ENCODE measurements at regions not wholly inside any gene's neighbourhood (a gene's known extent, or its start where the extent isn't known, plus 50 kb on each side); places are given as distances from the start of the nearest gene placed in this dataset.
"Not testable (repeated sequence)": the region's sequence is repeated elsewhere in the genome, so short reads cannot be mapped to it uniquely, and the experiment has no call there.

DNA sequence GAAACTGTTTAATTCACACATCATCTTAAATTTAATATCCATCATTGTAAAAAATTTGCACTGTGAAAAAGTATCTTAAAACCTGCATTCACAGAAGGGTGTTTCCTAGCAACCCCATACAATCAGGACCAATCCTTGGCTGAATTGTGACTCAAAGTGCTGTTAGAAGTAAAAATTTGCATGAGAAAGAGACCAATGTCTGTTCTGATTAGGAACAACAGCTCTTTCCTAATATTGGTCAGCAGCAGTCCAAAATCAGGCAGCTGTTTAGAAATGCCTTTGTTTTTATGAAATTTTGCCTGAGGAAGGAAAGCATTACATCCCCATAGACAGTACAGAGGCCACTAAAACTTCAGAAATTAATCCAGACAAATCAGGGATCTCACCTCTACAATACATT is 987.0 kb downstream of the HACE1 start:
- DNase-seq: no peak

DNA sequence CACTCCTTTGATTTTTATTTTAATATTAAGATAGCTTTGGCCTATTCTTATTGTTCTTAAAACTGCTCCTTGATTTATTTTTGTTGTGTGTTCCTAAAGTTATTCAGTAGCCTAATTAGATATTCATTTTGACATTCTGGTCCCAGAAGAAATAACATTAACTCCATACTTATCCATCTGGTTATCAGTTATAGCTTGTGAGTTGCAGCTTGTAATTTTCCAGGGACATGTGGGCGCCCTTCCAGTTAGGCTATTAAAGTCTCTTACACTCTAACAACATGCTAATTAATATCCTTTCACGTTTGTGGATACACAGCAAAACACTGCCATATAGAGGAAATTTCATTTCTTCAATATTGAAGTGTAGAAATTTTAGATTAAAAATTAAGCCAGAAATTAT is 987.5 kb downstream of the HACE1 start:
- DNase-seq: no peak

GRCh38 chr6:103870970-103871369 is 988.7 kb downstream of the HACE1 start:
- no peak for DNase-seq

- no peak for DNase-seq
These were observed 997.4 kb downstream of the HACE1 start for GRCh38 chr6:103862297-103862696.

DNA sequence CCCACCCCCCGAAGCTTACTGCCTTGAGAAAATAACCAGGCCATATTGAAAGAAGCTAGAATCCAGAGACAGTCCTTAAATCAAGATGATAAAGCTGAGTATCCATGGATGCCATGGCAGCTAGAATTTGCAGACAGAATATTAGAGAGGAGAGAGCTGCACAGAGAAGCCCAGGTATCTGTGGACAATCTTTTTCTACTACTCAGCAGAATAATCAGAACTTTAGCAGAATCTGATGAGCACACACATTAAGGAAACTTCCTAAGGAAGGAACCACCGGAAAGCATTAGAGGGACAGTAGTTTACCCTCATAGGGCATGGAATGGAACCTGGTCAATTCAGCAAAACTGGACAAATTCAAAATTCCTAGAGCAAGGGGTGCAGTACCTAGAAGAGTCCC is 1001.7 kb downstream of the HACE1 start:
- no peak for DNase-seq

GRCh38 chr6:103855750-103856149 is 1004.0 kb downstream of the HACE1 start:
- no peak for DNase-seq

DNA sequence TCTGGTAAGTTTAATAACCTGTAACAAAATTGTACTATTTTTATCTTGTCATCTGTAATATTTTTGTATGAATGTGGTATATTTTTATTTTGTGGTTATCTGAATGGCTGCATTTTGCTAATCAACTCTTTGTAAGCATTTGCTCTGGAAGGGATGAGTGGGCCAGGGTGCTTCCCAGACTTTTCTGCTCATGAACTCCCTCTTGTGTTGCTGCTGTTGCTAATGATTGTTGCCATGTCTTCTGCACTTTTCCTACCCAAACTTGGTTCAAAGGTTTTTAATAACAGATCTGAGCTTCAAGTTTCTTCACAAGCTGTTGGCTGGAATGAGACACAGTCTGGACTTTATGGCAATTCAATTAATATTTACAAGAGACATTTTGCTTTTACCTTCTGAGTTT is 1005.7 kb downstream of the HACE1 start:
- DNase-seq: no peak

- DNase-seq: no peak
These were observed 1021.3 kb downstream of the HACE1 start for GRCh38 chr6:103838457-103838856.

DNA sequence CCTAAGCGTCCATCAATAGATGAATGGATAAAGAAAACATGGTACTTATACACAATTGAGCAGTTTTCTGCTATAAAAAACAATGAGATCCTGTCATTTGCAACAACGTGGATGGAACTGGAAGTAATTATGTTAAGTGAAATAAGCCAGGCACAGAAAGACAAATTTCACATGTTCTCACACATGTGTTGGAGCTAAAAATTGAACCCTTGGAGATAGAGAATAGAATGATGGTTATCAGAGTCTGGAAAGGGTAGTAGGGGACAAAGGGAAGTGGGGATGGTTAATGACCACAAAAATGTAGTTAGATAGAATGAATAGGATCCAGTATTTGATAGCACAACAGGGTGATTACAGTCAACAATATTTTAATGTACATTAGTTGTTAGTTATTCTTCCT is 1033.5 kb downstream of the HACE1 start:
- DNase-seq: no peak

GRCh38 chr6:103820148-103820547 is 1039.6 kb downstream of the HACE1 start:
- DNase-seq: no peak

DNA sequence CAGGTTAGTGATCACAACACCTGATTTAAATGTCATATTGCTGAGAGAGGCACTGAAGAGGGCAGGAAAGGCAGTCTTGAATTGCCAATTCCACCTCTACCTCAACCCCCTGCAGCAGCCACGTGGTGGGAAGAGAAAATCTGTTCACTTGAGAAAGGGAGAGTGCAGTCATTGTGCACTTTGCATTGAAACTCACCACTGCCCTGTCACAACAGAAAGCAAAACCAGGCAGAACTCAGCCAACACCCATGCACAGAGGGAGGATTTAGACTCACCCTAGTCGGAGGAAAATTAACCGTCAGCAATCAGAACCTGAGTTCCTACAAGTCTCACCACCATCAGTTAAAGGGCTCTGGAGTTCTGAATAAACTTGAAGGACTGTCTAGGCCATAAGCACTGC is 1040.2 kb downstream of the HACE1 start:
- DNase-seq: no peak

- no peak for DNase-seq
These were observed 1046.7 kb downstream of the HACE1 start for GRCh38 chr6:103812970-103813369.

DNA sequence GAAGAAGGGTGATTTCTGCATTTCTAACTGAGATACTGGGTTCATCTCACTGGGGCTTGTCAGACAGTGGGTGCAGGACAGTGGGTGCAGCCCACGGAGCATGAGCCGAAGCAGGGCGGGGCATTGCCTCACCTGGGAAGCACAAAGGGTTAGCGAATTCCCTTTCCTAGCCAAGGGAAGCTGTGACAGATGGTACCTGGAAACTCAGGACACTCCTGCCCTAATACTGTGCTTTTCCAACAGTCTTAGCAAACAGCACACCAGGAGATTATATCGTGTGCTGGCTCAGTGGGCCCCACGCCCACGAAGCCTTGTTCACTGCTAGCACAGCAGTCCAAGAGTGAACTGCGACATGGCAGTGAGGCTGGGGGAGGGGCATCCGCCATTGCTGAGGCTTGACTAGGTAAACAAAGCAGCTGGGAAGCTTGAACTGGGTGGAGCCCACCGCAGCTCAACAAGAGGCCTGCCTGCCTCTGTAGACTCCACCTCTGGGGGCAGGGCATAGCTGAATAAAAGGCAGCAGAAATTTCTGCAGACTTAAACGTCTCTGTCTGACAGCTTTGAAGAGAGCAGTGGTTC is 1057.7 kb downstream of the HACE1 start:
- DNase-seq: not testable (repeated sequence)

GRCh38 chr6:103799971-103800670 is 1059.6 kb downstream of the HACE1 start:
- DNase-seq: no peak

DNA sequence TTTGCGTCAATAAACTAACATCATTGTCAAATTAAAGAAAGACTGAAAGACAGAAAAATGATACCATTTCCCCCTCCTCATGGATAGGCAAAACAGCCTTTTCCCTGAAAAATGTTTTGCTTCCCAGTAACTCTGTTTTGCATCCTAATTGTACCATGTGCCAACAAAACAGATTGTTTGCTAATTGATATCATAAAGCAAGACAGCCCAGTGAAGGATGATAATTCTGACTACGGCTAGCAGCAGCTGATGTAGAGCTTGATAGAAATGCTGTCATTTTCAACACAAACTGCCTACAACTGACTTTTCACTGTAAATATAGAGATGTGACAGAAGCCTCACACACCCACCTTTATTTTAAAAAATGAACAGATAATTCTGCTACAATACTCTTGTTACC is 1061.6 kb downstream of the HACE1 start:
- no peak for DNase-seq

DNA sequence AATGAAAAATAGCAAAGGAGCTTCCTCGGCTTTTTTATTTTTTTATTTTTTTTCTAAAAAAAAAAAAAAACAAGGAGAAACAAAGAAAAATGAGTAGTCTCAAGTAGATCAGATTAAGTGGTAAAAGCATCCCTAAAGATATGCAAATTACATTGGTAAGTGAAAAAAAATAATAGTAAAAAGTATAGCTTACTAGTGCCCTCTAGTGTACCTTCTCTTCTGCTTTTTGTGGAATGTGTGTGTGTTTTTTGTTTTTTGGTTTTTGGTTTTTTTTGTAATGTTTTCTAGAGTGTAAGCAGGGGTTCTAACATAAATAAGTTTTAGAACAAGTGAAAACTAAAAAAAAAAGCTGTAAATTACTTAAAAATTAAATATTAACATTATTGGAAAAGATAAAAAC is 1062.0 kb downstream of the HACE1 start:
- DNase-seq: peak; percentile 35

DNA sequence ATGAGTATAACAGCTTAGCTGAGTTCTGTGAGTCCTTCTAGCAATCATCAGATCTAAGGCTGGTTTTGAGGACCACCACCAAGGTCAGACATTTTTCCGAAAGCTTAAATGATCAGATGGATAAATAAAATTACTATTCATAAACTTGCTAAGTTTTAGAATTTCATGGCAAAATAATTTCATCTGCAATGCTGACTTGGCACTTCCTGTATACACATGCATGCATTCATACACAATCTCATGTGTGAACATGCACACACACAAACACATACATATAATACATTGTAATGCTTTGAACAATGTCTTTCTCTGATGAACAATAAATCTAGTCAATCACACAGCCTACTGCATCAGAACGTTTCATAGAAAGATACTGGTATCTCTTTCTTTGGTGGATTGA is 1068.3 kb downstream of the HACE1 start:
- no peak for DNase-seq

GRCh38 chr6:103784117-103784516 is 1075.6 kb downstream of the HACE1 start:
- DNase-seq: no peak

DNA sequence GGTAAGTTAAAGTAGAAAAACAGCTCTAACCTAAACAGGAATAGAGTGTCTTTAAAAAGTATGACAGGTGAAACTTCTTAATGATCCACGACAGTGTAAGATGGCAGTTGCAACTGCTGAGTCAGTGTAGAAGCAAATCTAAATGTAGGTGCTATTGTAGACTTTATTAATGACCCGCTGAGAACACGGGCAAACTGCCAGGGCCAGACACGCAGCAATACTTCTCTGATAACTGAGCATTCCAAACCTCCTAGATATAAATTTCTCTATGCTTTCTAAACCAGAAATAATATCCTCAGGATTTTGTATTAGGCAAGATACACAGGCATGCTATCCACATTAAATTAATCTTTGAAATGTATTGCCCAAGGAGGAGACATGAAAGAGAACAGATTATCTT is 1076.4 kb downstream of the HACE1 start:
- DNase-seq: peak; percentile 72

DNA sequence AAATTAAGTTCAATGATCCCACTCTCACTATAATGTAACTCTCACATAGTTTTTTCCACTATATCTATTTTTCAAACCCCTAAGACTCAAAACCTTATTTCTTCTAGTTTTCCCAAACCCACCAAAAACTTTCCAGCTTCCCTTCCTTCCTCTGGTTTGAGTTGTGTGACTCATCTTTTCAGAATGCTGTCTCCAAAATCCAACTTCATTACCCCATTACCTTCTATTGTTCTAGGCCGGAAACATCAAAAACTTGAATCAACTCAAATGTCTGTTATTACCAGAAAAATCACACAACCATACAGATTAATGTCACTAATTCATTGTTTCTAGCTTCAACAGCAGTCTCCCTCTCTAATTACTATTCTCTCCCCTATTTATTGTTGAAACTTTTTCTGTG is 1090.3 kb downstream of the HACE1 start:
- no peak for DNase-seq

DNA sequence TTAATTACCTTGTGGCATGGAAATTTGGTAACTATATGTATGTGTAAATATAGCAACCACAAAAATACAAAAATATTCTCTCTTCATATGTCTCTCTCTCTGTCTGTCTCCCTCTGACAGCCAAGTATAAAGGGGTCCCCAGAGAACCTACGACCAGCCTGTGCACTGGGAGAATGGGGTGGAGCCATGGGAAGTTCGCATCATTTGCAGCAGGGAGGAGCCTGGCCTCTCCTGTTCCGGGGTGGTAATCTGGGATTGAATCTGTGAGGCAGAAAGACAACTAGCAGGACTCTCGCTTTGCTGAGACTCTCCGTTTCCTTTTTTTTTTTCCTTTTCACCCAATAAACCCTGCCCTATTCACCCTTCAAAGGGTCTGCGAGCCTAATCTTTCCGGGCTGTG is 1109.1 kb downstream of the HACE1 start:
- DNase-seq: no peak

DNA sequence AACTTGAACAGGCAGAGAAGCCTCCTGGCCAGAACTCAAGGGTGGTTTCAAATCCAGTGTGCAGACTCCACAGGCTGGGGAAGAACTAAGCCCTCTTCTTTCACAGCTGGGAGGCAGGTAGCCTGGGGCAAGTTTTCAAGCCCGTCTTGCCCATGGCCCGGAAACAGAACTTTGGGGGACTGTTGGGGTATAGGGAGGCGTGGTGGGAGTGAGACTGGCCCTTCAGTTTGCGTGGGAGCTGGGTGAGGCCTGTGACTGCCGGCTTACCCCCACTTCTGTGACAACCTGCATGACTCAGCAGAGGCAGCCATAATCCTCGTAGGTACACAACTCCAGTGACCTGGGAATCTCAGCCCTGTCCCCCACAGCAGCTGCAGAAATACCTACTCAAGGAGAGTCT is 1125.7 kb downstream of the HACE1 start:
- DNase-seq: no peak

GRCh38 chr6:103729658-103730057 is 1130.1 kb downstream of the HACE1 start:
- DNase-seq: no peak

- no peak for DNase-seq
These were observed 1136.0 kb downstream of the HACE1 start for GRCh38 chr6:103723438-103724322.

Data from NCI-H146 (cell line).